SKM-1 treated with dmso at 0.1 percent for 144 hours (cell line): ENCODE measurements at regions not wholly inside any gene's neighbourhood (a gene's known extent, or its start where the extent isn't known, plus 50 kb on each side); places are given as distances from the start of the nearest gene placed in this dataset.
"Not testable (repeated sequence)": the region's sequence is repeated elsewhere in the genome, so short reads cannot be mapped to it uniquely, and the experiment has no call there.

Experiments
- DNase-seq: peaks from one replicate; lab custom pipeline; 2025; ENCODE audit not compliant: unreplicated experiment; lab: John Stamatoyannopoulos, UW

DNA sequence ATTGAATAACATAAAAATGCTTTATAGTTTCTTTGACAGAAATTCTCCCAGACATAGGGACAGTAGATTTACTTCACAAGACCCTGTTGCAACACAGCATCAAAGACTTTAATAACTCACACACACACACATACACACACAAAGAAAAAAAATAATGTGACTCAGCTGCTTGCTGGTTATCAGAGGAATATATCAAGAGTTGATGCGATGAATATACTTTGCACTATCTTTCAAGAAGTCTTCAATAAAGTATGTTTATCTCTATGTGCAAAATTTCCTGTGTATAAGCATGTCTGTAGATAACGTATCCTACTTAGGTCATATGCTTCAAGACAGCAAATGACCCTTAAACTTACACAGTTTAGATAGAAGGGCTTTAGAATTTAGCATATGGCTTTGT lies 243.1 kb downstream of the ARL4A start:
- DNase-seq: no peak

DNA sequence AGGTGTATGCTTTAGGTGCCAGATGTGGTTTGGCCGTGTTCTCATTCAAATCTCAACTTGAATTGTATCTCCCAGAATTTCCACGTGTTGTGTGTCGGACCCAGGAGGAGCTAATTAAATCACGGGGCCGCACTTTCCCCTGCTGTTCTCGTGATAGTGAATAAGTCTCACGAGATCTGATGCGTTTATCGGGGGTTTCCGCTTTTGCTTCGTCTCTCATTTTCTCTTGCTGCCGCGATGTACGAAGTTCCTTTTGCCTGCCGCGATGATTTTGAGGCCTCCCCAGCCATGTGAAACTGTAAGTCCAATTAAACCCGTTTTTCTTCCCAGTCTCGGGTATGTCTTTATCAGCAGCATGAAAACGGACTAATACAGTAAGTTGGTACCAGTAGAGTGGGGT lies 244.0 kb downstream of the ARL4A start:
- not testable (repeated sequence) for DNase-seq

DNA sequence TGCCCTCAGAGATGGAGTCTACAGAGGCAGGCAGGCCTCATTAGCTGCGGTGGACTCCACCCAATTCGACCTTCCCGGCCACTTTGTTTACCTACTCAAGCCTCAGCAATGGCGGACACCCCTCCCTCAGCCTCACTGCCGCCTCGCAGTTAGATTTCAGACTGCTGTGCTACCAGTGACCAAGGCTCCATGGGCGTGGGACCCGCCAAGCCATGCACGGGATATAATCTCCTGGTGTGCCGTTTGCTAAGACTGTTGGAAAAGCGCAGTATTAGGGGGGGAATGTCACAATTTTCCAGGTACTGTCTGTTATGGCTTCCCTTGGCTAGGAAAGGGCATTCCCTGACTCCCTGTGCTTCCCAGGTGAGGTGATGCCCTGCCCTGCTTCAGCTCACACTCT lies 252.3 kb downstream of the ARL4A start:
- no peak for DNase-seq

DNA sequence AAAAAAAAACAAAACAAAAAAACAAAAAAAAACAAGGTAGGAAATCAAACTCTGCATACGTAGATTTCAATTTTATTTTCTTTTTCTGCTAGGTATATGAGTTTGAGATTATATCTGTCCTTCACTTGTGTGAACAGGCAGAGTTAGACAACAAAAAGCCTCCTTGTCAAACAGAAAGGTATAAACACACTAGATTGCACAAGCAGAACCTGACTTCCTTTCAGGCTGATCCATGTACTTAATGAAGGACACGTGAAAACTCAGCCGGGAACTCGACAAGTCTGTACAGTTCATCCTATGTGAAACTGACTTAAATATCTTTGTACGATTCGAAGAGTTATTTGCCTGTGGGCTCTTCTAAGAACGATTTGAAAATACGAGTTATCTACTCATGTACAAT lies 254.1 kb downstream of the ARL4A start:
- no peak for DNase-seq

DNA sequence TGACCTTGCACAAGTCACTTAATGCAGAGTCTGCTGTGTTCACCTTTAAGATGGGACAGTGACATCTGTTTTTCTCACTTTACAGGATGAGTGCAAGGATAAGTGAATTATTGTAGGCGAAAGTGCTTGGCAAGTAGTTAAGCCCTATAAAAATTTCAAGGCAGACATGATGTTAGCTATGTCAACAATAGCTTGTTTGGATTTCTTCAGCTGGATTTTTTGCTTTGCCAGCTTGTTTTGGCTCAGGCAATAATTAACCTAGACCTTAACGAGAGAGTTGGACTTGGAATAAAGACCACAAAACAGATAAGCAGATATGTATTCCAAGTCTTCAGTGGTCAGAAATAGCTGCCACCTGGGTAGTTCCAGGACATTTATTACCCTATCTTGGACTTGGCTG lies 255.2 kb downstream of the ARL4A start:
- DNase-seq: no peak

DNA sequence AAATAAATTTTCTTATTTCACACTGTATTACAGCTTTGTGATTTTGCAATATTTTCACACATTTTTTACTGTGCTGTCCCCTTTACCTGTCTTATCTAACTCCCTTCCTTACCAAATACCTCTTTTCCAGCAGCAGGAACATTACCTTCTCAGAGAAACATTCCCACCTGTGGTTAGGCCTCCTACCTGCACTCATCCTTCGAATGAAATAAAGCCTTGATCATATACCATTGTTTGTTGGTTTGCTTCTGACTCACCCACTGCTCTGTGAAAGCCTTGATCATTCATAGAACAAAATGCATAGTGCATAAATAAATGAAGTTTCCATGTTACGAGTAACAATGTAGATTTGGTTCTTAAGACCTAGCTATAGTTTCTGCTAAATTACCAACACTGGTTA lies 256.3 kb downstream of the ARL4A start:
- no peak for DNase-seq

DNA sequence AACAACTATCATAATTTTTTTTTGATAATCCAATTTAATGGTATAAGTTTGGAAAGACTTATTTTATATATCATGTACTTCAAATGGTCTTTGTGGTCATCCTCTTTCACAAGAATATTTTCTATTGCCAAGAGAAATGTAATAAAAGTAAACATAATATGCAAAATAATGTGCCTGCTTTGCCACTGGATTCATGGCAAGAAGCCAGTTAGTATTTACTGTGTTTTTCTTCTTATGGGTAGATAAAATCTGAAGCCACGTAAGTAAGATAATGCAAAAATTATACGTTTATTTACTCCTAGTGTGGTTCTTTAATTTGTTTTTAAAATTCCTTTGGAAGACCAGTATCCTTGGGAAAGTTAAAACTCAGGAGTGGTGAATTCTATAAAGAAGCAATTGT lies 258.5 kb downstream of the ARL4A start:
- no peak for DNase-seq

DNA sequence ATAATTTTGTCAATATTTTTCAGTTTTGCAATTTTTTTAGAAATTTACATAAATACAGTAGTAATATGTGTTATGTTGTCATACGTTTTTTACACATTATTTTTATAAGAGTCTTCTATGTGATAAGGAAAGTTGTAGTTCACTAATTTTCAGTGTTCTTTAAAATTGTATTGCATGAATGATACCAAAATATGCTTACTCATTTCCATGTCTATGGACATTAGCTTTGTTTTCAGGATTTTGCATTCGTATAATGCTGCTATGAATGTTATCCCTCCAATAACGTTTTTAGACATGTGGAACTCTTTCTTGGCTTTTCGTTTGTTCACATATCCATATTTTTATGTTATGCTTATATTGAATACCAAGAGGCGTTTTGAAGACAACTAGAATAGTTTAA lies 260.0 kb downstream of the ARL4A start:
- DNase-seq: no peak

DNA sequence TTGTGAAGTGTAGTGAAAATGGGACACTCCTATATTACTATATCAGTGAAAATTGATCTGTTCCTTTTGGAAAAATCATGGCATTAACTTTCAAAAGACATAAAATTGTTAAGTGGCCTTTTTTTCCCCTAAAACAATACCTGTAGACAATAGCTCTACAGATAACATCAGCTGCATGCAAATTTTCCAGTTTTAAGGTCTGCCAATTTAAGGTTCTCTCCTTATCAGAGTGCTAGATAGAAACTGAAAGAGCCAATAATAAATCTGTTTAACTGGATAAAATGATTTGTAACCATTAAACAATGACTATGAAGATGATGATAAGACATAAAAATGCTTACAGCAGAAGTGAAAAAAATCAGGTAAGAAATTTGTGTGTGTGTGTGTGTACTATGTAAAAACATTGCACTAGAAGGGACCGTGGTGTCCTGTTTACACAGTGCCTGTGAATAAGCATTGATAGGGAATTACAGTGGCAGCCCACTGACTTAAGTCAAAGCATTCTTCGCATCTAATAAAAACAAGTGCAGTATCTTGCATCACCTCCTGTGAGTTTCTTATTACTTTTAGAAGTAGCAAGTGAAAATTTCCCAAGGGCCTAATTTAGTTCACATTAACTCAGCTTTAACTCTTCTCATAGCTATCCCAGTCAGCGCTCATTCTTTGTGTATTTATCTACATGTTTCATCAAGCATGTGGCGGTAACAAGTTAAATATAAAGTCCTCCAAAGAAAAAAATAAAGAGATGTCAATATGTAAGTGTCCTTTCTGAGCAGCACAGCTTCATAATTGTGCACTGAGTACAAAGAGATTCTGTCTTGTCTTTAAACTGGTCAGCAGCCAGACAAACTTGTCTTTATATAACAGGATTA lies 261.9 kb downstream of the ARL4A start:
- DNase-seq: no peak

DNA sequence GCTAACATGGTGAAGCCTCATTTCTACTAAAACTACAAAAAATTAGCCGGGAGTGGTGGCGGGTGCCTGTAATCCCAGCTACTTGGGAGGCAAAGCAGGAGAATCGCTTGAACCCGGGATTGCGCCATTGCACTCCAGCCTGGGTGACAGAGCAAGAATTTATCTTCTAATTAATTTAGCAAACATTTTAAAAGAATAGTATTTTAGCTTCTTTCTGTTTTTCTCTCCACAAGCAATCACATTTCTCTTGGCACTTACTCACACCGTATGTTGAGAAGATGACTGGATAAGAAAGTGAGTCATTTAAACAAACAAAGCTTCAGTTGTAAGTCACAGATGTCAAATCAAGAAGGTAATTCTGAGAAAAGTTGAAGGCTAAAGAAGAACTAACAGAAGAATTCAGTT lies 264.0 kb downstream of the ARL4A start:
- no peak for DNase-seq

DNA sequence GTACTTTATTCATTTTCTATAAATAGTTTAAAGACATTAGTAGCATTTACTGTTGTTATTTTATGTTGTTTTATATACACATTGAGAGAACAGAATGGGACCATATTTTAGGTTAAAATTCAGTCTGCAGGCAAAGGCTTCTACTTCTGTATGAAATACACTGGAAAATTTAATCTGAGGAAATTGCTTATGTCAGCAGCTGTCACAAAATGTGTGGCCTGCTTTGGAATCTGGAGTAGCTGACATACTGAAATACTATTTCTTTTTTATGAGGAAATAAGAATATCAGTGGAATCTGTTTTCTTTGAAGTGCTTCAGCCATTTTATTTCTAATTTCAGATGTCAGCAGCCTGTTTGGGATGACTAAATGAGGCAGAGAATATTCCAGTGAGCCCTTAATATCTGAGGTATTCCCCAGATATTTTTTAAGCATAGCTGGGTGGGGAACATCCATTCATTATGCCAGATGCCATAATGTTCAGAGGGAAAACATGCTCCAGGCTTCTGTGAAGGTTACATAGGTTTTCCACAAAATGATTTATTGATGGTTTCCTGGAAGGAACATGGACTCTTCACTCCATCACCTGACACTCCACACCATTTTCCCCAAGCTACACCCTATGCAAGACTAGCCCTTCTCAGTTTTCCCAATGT lies 267.1 kb downstream of the ARL4A start:
- DNase-seq: no peak

DNA sequence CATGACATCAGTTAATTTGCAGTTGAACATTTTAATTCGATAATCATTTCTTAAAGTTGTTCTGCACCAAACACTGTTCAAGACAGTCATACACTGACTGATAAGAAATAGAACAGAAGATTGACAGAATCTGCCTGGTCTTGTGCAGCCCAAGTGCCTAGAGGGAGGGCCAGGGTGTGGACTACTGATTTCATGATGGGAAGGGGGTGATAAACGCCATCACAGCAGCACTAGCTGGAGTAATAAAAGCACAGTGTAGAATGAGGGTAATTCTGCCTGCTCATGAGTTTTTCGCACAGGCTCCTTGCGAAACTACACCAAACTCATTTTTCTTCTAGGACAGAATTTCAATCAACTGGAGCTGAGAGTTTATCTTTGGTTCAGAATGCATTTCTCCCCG lies 270.1 kb downstream of the ARL4A start:
- no peak for DNase-seq

DNA sequence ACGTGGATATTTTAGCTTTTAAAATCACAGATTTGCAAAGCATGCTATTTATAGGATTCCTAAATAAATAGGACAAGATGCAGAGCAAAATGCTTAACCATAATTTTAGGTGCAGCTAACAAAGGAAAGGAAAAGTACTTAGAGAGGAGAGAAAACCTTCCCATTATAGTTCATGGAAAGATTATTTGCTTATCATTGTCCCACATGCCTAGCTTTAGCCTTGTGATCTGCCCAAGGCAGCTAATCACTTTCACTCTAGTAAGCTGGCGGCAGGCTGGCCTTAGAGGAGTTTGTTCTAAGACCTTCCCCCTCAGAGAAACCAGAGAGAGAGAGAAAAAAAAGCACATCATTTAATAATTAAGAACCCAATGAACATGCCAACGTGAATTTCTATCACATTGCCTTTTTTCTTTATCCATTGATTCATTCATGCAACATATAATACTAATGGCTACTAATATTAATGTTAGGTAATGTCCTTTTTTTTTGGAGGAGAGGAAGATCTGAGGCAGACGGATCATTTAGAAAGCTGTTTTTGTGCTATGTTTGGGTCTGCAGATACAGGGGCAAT lies 274.6 kb downstream of the ARL4A start:
- no peak for DNase-seq

DNA sequence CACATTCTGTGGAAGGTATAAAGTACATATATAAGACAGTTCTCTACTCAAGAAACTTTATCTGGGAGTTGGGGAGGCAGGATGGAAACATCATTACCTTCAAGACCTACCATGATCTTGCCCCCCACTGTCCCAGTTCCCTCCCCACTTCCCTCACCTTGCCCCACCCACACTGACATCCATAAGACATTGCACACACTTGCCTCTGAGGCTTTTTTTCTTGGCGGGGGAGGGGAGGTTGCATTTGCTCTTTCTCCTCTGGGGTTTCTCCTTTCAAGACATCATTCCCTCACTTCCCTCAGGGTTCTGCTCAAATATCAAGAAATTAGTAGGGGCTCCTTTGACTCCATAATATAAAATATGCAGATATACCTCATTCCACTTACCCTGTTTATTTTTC lies 276.0 kb downstream of the ARL4A start:
- no peak for DNase-seq

DNA sequence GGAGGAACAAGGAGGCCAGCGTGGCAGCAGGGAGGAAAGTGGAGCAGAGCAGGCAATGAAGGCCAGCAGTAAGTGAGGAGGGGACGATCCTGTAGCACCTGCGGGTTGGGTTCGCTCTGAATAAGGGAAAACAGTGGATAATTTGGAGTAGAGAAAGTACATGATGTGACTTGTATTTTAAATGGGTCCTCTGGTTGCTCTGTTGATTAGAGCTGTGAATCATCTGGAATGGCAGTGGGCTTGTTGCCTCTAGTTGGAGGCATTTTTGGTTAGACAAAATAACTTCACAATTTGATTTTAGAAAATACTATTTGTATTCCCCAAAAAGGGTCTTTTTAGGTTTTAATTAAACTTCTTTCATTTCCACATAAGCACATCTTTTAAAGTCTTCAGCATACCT lies 277.4 kb downstream of the ARL4A start:
- no peak for DNase-seq

DNA sequence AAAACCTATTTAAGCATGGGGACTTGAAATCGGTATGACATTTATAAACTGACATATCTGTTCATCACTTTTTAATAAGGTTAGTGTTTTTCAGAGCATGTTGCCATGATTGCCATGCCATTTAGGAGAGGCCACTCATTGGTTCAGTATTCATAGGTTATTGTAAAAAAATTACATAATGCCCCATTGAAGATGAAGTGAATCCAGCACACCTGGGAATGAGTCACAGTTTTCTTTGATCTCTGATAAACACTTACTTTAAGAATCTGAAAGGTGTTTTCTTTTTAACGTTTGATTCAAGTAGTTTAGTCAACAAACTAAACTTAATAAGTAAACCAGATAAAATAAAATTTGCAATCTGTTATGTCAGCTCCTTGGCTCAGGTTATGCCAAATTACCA lies 278.3 kb downstream of the ARL4A start:
- no peak for DNase-seq

DNA sequence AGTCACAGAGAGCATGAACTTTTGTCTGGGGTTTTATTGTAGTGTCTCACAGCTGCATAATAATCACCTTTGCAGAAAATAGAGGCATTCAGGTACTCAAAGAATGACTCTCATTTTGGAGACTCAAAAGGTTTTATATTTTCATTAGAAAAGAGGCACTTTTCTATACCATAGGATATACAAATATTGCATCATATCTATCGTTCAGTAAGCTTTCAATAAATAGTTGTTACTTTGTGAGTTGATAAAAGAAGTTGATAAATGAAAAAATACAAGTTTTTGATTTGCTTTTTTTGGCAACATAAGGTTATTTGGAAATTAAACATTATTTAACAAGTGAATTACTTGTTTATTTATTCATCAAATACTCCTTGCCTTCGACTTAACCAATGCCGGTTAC lies 279.9 kb downstream of the ARL4A start:
- no peak for DNase-seq

DNA sequence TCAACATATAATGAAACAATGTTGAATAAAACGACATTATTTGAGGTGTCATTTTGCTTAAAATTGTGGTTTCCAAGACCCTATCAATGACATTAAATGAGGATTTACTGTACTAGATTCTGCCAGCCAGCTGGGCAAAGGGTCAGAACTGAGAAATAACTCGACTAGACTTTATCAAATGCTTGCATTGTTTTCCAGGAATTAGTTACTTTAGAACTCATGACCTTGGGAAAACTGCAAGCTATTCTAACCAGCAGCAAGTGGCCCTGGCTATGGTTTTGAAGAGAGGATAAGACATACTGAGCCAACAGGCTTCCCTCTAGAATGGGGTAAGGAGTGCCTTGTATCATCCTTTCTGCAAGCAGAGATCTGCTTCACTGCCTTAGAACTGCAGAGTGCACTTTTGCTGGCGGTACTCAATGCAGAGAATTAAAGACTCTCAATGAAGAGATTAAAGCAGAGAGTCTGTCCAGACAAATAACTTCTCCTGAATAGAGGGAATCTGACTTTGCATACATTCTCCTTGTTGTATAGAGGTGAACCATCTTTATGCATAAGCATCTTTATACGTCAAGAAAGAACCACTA lies 281.5 kb downstream of the ARL4A start:
- no peak for DNase-seq

DNA sequence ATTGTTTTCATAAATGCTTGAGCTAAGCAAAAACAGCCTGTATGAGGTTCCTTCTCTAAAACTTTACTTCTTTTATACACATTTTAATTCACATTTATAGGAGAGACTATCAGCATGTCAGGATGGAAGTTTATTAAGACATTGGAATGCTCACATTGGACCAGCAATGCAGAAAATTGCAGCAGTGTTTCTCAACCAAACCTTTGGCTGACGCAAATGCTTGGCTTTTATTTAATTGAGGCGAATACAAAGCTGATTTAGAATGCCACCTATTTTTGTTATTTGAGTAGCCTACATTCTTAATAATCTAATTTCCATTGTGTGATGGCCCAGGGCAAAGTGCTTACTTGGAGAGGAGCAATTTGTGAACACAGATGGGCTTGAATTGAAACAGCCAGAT lies 283.2 kb downstream of the ARL4A start:
- DNase-seq: no peak

DNA sequence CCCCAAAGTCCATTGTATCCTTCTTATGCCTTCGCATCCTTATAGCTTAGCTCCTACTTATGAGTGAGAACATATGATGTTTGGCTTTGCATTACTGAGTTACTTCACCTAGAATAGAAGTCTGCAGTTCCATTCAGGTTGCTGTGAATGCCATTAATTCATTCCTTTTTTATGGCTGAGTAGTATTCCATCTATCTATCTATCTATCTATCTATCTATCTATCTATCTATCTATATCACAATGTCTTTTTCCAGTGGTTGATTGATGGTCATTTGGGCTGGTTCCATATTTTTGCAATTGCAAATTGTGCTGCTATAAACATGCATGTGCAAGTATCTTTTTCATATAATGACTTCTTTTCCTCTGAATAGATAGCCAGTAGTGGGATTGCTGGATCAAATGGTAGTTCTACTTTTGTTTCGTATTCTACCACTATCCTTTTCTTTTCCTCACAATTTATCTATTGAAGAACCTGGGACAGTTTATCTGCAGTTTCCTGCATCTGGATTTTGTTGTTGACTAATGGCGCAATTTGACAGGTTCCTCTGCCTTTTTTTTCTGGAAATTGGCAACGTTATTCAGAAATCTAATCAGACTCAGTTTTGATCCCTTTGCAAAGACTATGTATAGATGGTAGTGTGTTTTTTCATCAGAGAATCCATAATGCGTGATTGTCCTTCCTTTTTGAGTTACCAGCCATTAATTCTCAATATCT lies 287.2 kb downstream of the ARL4A start:
- no peak for DNase-seq

DNA sequence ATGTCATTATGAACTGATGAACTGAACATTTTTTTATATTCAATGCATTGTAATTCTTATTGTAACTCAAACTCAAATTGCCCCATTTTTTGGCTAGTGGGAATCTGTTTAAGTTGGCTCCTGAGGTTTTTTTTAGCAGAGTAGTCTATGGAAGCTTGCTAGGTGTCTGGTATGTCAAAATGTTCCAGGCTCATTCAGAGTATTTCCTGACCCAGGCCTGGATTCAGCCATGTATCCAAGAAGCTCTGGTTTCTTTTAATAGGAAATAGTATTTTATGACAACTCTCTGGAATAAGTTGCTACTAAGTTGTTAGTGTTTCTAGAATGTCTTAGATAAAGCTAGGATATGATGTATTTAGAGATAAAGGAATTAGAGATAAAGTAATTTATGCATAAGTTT lies 288.0 kb downstream of the ARL4A start:
- DNase-seq: no peak
